GM12873 (cell line): ENCODE measurements at regions not wholly inside any gene's neighbourhood (a gene's known extent, or its start where the extent isn't known, plus 50 kb on each side); places are given as distances from the start of the nearest gene placed in this dataset.

Source experiments
- CTCF ChIP-seq: IDR thresholded peaks from 2 replicates; pipeline ENCODE4 v1.5.1; 2012; ENCODE audit warnings: low read depth, mild to moderate bottlenecking, moderate library complexity, low read length, control low read depth; ENCODE audit not compliant: insufficient read depth; ENCODE audit errors: missing control alignments

- no peak for TF ChIP-seq CTCF
Measured at GRCh38 chr6:141641951-141642350, 490.8 kb upstream of the GJE1 start.

- no peak for TF ChIP-seq CTCF
Measured at GRCh38 chr6:141641406-141641805, 491.3 kb upstream of the GJE1 start.

DNA sequence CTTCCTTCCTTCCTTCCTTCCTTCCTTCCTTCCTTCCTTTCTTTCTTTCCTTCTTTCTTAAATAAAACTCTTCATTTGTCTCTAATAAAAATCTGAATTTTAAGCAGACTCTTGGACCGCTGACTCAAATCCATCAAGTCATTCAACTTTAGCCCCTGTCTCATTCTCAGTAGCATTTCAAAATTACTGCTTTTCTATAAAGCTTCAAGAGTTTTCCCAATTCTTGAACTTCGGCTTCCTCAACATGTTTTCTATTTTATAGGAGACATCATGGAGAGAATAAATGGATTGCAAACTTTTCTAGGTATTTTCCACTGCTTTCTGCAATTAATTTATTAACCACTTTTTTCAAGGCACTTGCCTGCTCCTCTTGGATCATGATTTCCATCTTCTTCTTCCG lies 497.1 kb upstream of the GJE1 start:
- TF ChIP-seq CTCF, result no peak

- no peak for TF ChIP-seq CTCF
Measured at GRCh38 chr6:141634269-141634668, 498.5 kb upstream of the GJE1 start.

- no peak for TF ChIP-seq CTCF
Measured at GRCh38 chr6:141624301-141624700, 508.4 kb upstream of the GJE1 start.

DNA sequence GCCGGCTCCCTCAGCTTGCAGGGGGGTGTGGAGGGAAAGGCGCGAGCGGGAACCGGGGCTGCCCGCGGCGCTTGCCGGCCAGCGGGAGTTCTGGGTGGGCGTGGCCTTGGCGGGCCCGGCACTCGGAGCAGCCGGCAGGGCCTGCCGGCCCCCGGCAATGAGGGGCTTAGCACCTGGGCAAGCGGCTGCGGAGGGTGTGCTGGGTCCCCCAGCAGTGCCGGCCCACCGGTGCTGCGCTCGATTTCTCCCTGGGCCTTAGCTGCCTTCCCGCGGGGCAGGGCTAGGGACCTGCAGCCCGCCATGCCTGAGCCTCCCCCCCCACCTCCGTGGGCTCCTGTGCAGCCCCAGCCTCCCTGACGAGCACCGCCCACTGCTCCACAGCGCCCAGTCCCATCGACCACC lies 514.5 kb upstream of the GJE1 start:
- TF ChIP-seq CTCF, result no peak

GRCh38 chr6:141610741-141611140 lies 522.0 kb upstream of the GJE1 start:
- TF ChIP-seq CTCF, result no peak
